Loucy (cell line): ENCODE measurements at regions not wholly inside any gene's neighbourhood (a gene's known extent, or its start where the extent isn't known, plus 50 kb on each side); places are given as distances from the start of the nearest gene placed in this dataset.

Experiments used
- EZH2phosphoT487 ChIP-seq: fragments of 200-600 bp; IDR thresholded peaks from 2 replicates; pipeline ENCODE4 v1.6.1; 2018; ENCODE audit warnings: antibody characterized with exemption, mild to moderate bottlenecking, moderate library complexity, borderline replicate concordance
- TF ChIP-seq, protein P1 (sequence below): fragments of 200-600 bp; sonication (generic); conservative IDR thresholded peaks from 2 replicates; pipeline ENCODE4 v1.5.1; 2014; ENCODE audit warnings: mild to moderate bottlenecking, antibody characterized with exemption, low read length

DNA sequence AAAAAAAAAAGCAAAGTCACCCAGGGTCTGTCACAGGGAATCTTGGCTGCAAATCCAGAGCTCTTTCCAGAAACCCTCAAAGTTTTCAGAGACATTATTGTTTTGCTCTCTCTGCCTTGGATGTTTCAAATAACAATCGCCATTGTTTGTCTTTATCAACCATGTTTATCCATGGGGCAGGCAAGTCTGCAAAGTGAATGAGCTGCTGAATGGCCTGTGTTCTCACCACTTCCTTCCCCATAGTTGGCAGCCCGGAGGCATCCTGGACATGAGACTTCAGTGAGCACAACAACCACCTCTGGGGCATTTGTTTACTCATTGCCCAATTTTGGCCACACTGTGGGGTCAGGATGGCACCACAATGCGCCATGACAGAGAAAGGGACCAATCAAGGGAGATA lies 53.1 kb upstream of the USP7 start:
- TF ChIP-seq, protein P1, sequence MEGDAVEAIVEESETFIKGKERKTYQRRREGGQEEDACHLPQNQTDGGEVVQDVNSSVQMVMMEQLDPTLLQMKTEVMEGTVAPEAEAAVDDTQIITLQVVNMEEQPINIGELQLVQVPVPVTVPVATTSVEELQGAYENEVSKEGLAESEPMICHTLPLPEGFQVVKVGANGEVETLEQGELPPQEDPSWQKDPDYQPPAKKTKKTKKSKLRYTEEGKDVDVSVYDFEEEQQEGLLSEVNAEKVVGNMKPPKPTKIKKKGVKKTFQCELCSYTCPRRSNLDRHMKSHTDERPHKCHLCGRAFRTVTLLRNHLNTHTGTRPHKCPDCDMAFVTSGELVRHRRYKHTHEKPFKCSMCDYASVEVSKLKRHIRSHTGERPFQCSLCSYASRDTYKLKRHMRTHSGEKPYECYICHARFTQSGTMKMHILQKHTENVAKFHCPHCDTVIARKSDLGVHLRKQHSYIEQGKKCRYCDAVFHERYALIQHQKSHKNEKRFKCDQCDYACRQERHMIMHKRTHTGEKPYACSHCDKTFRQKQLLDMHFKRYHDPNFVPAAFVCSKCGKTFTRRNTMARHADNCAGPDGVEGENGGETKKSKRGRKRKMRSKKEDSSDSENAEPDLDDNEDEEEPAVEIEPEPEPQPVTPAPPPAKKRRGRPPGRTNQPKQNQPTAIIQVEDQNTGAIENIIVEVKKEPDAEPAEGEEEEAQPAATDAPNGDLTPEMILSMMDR: no peak
- no peak for TF ChIP-seq EZH2phosphoT487
